H9 (cell line): ENCODE measurements at regions not wholly inside any gene's neighbourhood (a gene's known extent, or its start where the extent isn't known, plus 50 kb on each side); places are given as distances from the start of the nearest gene placed in this dataset.

Source experiments
- DNase-seq: peaks from one replicate; pipeline ENCODE4 v3.0.0-alpha.2; 2017
- H2AFZ ChIP-seq: one replicate; pipeline ENCODE4 v1.6.1; 2013; ENCODE audit warnings: mild to moderate bottlenecking, low read length, control low read depth, moderate library complexity
- H2AK5ac ChIP-seq: 2 replicates; pipeline ENCODE4 v1.6.1; 2013; ENCODE audit warnings: low read length, control low read depth, mixed read lengths; ENCODE audit not compliant: insufficient read length
- H2BK120ac ChIP-seq: one replicate; pipeline ENCODE4 v1.6.1; 2013; ENCODE audit warnings: low read depth, mild to moderate bottlenecking, low read length, control low read depth, inconsistent platforms; ENCODE audit not compliant: poor library complexity, severe bottlenecking
- H2BK12ac ChIP-seq: 2 replicates; pipeline ENCODE4 v1.6.1; 2013; ENCODE audit warnings: low read length, control low read depth, mixed read lengths, low read depth; ENCODE audit not compliant: insufficient read length
- H2BK15ac ChIP-seq: 2 replicates; pipeline ENCODE4 v1.6.1; 2013; ENCODE audit warnings: low read depth, low read length, control low read depth
- H2BK20ac ChIP-seq: one replicate; pipeline ENCODE4 v1.6.1; 2013; ENCODE audit warnings: low read depth, mild to moderate bottlenecking, low read length, control low read depth, inconsistent platforms; ENCODE audit not compliant: poor library complexity, severe bottlenecking
- H2BK5ac ChIP-seq: 2 replicates; pipeline ENCODE4 v1.6.1; 2013; ENCODE audit warnings: low read length, control low read depth, mixed read lengths; ENCODE audit not compliant: insufficient read length
- H3K14ac ChIP-seq: 2 replicates; pipeline ENCODE4 v1.6.1; 2013; ENCODE audit warnings: low read length, control low read depth; ENCODE audit not compliant: insufficient read depth
- H3K18ac ChIP-seq: 2 replicates; pipeline ENCODE4 v1.6.1; 2013; ENCODE audit warnings: low read depth, mild to moderate bottlenecking, mixed read lengths, low read length, control low read depth; ENCODE audit not compliant: insufficient read length
- H3K23ac ChIP-seq: 2 replicates; pipeline ENCODE4 v1.6.1; 2013; ENCODE audit warnings: low read length, control low read depth, mixed read lengths, low read depth; ENCODE audit not compliant: insufficient read length
- H3K23me2 ChIP-seq: 2 replicates; pipeline ENCODE4 v1.6.1; 2013; ENCODE audit warnings: low read depth, mild to moderate bottlenecking, mixed read lengths, low read length, control low read depth; ENCODE audit not compliant: insufficient read length, poor library complexity, severe bottlenecking
- H3K27ac ChIP-seq: 2 replicates; pipeline ENCODE4 v1.5.1; 2013; ENCODE audit warnings: low read length, control low read depth, mixed read lengths, low read depth; ENCODE audit not compliant: insufficient read length
- H3K27me3 ChIP-seq: 2 replicates; pipeline ENCODE4 v1.6.1; 2013; ENCODE audit warnings: low read length, control low read depth, inconsistent platforms; ENCODE audit not compliant: insufficient read depth
- H3K4ac ChIP-seq: 2 replicates; pipeline ENCODE4 v1.6.1; 2013; ENCODE audit warnings: low read depth, mild to moderate bottlenecking, control low read depth, inconsistent platforms, low read length, moderate library complexity
- H3K4me1 ChIP-seq: 2 replicates; pipeline ENCODE4 v1.6.1; 2013; ENCODE audit warnings: low read length, control low read depth, inconsistent platforms; ENCODE audit not compliant: insufficient read depth
- H3K4me2 ChIP-seq: 2 replicates; pipeline ENCODE4 v1.6.1; 2013; ENCODE audit warnings: low read length, control low read depth, mixed read lengths; ENCODE audit not compliant: insufficient read length, insufficient read depth
- H3K56ac ChIP-seq: 2 replicates; pipeline ENCODE4 v1.6.1; 2013; ENCODE audit warnings: low read depth, mild to moderate bottlenecking, mixed read lengths, low read length, control low read depth; ENCODE audit not compliant: insufficient read length
- H3K79me1 ChIP-seq: 2 replicates; pipeline ENCODE4 v1.6.1; 2013; ENCODE audit warnings: low read depth, mild to moderate bottlenecking, moderate library complexity, low read length, control low read depth, inconsistent platforms; ENCODE audit not compliant: insufficient read depth, poor library complexity, severe bottlenecking
- H3K79me2 ChIP-seq: 2 replicates; pipeline ENCODE4 v1.6.1; 2013; ENCODE audit warnings: low read length, control low read depth, inconsistent platforms; ENCODE audit not compliant: insufficient read depth
- H3K9ac ChIP-seq: 2 replicates; pipeline ENCODE4 v1.6.1; 2013; ENCODE audit warnings: low read length, control low read depth, mixed read lengths; ENCODE audit not compliant: insufficient read length; ENCODE audit errors: extremely low read depth
- H3K9me3 ChIP-seq: one replicate; pipeline ENCODE4 v1.6.1; 2013; ENCODE audit warnings: low read depth, low read length, inconsistent platforms; ENCODE audit not compliant: control insufficient read depth
- H3T11ph ChIP-seq: one replicate; pipeline ENCODE4 v1.6.1; 2013; ENCODE audit warnings: mild to moderate bottlenecking, low read length, control low read depth, inconsistent platforms
- H4K20me1 ChIP-seq: one replicate; pipeline ENCODE4 v1.6.1; 2013; ENCODE audit not compliant: control insufficient read depth, insufficient read length, insufficient read depth
- H4K5ac ChIP-seq: 2 replicates; pipeline ENCODE4 v1.6.1; 2013; ENCODE audit warnings: low read depth, mild to moderate bottlenecking, mixed read lengths, low read length, control low read depth; ENCODE audit not compliant: insufficient read length
- H4K8ac ChIP-seq: replicated peaks from 2 replicates; pipeline ENCODE4 v1.6.1; 2013; ENCODE audit warnings: low read length, control low read depth, mixed read lengths, low read depth; ENCODE audit not compliant: insufficient read length
- H4K91ac ChIP-seq: 2 replicates; pipeline ENCODE4 v1.6.1; 2013; ENCODE audit warnings: low read depth, mild to moderate bottlenecking, moderate library complexity, mixed read lengths, low read length, control low read depth; ENCODE audit not compliant: insufficient read length
- H3K27ac Mint-ChIP-seq, 3 experiments: 2 replicates in 2 of 3; 3 replicates in 1 of 3; pipeline ENCODE4 v1.8.0; 2020 to 2021; ENCODE audit warnings: mixed read lengths in 3 of 3, mild to moderate bottlenecking in 1 of 3, moderate library complexity in 1 of 3
- H3K27me3 Mint-ChIP-seq: 2 replicates; pipeline ENCODE4 v1.8.0; 2021; ENCODE audit warnings: low read depth, mild to moderate bottlenecking, moderate library complexity, mixed read lengths
- H3K36me3 Mint-ChIP-seq, 3 experiments: 2 replicates in 2 of 3; 3 replicates in 1 of 3; pipeline ENCODE4 v1.8.0; 2020 to 2021; ENCODE audit warnings: low read depth in 3 of 3, mixed read lengths in 3 of 3; ENCODE audit not compliant: insufficient read depth in 1 of 3
- H3K4me1 Mint-ChIP-seq, 2 experiments: 2 replicates each; pipeline ENCODE4 v1.8.0; 2020; ENCODE audit warnings: mixed read lengths in 2 of 2
- H3K4me3 Mint-ChIP-seq, 2 experiments: 2 replicates in 1 of 2; 3 replicates in 1 of 2; pipeline ENCODE4 v1.8.0; 2020 to 2021; ENCODE audit warnings: mild to moderate bottlenecking in 2 of 2, mixed read lengths in 2 of 2, moderate library complexity in 1 of 2
- H3K9me3 Mint-ChIP-seq, 2 experiments: 2 replicates in 1 of 2; 3 replicates in 1 of 2; pipeline ENCODE4 v1.8.0; 2020; ENCODE audit warnings: mild to moderate bottlenecking in 2 of 2, mixed read lengths in 2 of 2, moderate library complexity in 1 of 2
- WGBS: extraction: QIAGEN DNeasy Blood & Tissue Kit; methylation state at CpG from one replicate; pipeline ENCODE4 v1.1.7; 2013; ENCODE audit warnings: missing lambda C conversion rate, low lambda C conversion rate, mixed read lengths; ENCODE audit not compliant: insufficient read length; ENCODE audit errors: extremely low coverage; 5-methylcytosine and 5-hydroxymethylcytosine counted together
- TF ChIP-seq, protein P1 (sequence below): fragments of 200-600 bp; sonication (generic); conservative IDR thresholded peaks from 3 replicates; pipeline ENCODE4 v1.8.0; 2021; ENCODE audit warnings: antibody characterized with exemption, mild to moderate bottlenecking

- H3K4me1 ChIP-seq, result no peaks in the 10 kb centered on the region
- H3K4me3 Mint-ChIP-seq, result no peak overlapping the region; a peak in 1 of 5 replicates
- H4K5ac ChIP-seq, result no peak overlapping the region
- no peak overlapping the region for H4K91ac ChIP-seq
- H2AK5ac ChIP-seq, result no peak overlapping the region
- TF ChIP-seq, protein P1, sequence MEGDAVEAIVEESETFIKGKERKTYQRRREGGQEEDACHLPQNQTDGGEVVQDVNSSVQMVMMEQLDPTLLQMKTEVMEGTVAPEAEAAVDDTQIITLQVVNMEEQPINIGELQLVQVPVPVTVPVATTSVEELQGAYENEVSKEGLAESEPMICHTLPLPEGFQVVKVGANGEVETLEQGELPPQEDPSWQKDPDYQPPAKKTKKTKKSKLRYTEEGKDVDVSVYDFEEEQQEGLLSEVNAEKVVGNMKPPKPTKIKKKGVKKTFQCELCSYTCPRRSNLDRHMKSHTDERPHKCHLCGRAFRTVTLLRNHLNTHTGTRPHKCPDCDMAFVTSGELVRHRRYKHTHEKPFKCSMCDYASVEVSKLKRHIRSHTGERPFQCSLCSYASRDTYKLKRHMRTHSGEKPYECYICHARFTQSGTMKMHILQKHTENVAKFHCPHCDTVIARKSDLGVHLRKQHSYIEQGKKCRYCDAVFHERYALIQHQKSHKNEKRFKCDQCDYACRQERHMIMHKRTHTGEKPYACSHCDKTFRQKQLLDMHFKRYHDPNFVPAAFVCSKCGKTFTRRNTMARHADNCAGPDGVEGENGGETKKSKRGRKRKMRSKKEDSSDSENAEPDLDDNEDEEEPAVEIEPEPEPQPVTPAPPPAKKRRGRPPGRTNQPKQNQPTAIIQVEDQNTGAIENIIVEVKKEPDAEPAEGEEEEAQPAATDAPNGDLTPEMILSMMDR, result no peak
- no peak overlapping the region for H2BK15ac ChIP-seq
- H4K8ac ChIP-seq, result no peak overlapping the region
- no peak overlapping the region for H2BK20ac ChIP-seq
- H3K23me2 ChIP-seq, result no peaks in the 10 kb centered on the region
- no peaks in the 10 kb centered on the region for H3K9me3 Mint-ChIP-seq
- H3K36me3 Mint-ChIP-seq, result no peaks in the 10 kb centered on the region
- H3K4me2 ChIP-seq, result no peak overlapping the region
- H4K20me1 ChIP-seq, result no peaks in the 10 kb centered on the region
- no peak overlapping the region for H3K18ac ChIP-seq
- H3K9me3 ChIP-seq, result no peaks in the 10 kb centered on the region
- no peak overlapping the region for H3K27ac ChIP-seq
- H2BK5ac ChIP-seq, result no peak overlapping the region
- no CpG with 5 or more reads among the region's 2 CpGs for WGBS
- no peak overlapping the region for H2BK12ac ChIP-seq
- no peaks in the 10 kb centered on the region for H3K4me1 Mint-ChIP-seq
- no peak overlapping the region for H3K4ac ChIP-seq
- H3K79me2 ChIP-seq, result no peaks in the 10 kb centered on the region
- H3K27me3 Mint-ChIP-seq, result no peaks in the 10 kb centered on the region
- H3K79me1 ChIP-seq, result no peaks in the 10 kb centered on the region
- no peak overlapping the region for H2AFZ ChIP-seq
- H3K27ac Mint-ChIP-seq, result no peak overlapping the region
- no peak overlapping the region for H3K14ac ChIP-seq
- no peak overlapping the region for H3K23ac ChIP-seq
- no peak overlapping the region for H3K9ac ChIP-seq
- DNase-seq, result no peak
- H2BK120ac ChIP-seq, result no peak overlapping the region
- no peaks in the 10 kb centered on the region for H3K27me3 ChIP-seq
- no peak overlapping the region for H3K56ac ChIP-seq
- H3T11ph ChIP-seq, result no peak overlapping the region
These were observed 738.3 kb upstream of the HS6ST1 start for GRCh38 chr2:129056959-129057317.
